GM21390 (cell line): ENCODE measurements at regions not wholly inside any gene's neighbourhood (a gene's known extent, or its start where the extent isn't known, plus 50 kb on each side); places are given as distances from the start of the nearest gene placed in this dataset.
"Not testable (repeated sequence)": the region's sequence is repeated elsewhere in the genome, so short reads cannot be mapped to it uniquely, and the experiment has no call there.

ENCODE experiments used
- ATAC-seq: cut with Tn5 transposase; IDR thresholded peaks from one replicate; pipeline ENCODE4 v1.9.1; 2021; ENCODE audit not compliant: unreplicated experiment

DNA sequence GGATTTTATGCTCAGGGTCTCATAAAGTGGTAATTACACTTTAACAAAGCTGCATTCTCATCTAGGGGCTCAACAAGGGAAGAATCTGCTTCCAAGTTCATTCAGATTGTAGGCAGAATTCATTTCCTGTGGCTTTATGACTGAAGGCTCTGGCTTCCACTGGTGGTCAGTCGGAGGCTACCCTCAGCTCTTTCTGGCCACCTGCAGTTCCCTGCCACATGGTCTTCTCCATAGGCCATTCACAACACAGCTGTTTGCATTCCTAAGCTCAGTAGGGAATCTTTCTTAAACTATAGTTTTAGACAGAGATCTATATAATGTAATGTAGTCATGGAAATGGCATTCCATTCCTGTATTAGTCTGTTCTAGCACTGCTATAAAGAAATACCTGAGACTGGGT, 973.0 kb upstream of the SLIT2 start:
- ATAC-seq = no peak

DNA sequence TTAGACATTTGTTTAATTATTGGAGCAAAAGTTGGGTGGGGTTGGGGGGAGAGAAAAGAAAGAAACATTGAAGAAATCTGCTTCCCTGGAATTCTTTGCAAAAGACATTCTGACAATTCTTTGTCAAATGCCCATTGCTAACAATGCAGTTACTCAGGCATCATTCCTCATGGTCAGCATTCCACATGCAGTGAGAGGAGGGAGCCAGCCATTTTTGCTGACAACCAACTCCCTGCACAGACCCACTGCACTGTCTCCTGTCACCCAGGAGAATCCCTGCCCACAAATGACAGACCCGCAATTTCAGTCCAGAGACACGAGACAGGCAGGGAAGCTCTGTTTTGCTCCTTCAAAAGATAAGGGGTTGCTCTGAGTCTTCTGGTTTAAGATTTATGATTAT, 985.1 kb upstream of the SLIT2 start:
- ATAC-seq = no peak

DNA sequence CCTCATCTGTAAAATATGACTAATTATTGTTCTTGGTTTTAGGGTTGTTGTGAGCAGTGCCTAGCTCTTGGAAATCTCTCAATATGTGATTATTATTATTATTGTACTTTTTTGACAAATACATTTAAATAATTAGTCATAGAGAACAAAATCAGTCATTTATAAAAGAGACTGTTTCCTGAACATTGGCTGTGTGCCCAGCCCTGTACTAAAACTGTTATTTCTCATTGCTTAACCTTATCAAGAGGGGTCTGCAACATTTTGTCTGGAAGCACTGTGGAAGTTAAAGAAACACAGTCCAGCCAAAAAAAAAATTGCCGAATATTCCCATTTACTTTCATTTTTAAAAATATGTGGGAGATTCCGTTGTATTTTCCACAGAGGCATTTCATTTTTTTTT, 989.2 kb upstream of the SLIT2 start:
- ATAC-seq = no peak

DNA sequence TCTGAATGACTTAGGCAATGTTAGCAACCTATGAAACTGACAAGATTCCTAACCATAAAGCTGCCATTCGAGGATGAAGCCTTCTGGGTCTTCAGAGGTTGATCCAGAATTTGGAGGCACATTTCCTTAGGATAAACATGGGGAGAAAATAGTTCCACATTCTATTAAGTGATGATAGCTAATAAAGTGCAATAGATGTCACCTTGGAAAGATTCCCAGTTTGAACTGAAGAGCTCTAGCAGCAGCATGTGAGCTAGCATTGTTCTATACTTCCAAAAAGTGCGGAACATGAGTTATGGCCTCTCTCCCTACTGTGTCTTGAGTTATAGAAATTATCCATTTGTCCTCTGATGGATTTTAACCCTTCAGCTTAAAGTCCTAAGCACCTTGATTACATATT, 991.4 kb upstream of the SLIT2 start:
- ATAC-seq = no peak

DNA sequence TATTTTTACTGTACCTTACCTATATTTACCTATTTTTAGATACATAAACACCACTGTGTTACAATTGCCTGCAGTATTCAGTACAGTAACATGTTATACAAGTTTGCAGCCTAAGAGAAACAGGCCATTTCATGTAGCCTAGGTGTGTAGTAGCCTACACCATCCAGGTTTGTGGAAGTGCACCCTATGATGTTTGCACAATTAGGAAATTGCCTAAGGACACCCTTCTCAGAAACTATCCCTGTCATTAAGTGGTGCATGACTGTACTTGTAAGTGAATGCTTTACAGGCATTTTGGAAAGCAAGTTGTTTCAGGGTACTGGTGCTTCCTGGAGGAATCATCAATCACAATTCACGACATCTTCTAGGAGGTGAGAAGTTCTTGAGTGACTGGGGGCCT, 991.8 kb upstream of the SLIT2 start:
- ATAC-seq = no peak

DNA sequence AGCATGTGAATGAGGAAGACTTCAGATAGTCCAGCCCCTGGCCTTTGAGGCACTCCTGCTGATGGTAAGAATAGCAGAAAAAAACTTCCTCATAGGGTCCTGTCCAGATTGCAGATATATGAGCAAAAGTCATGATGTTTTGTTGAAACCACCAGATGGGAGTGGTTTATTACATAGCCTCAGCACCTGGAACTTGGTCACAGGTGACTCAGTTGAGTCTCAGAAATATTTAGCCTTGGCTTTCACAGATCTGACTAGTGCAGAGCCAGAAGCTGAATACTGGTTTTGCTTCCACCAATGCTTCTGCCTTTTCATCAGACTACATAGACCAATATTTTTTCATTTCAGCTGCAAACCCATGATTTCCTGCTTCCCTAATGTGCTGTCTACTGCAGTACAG, 994.9 kb upstream of the SLIT2 start:
- no peak for ATAC-seq

DNA sequence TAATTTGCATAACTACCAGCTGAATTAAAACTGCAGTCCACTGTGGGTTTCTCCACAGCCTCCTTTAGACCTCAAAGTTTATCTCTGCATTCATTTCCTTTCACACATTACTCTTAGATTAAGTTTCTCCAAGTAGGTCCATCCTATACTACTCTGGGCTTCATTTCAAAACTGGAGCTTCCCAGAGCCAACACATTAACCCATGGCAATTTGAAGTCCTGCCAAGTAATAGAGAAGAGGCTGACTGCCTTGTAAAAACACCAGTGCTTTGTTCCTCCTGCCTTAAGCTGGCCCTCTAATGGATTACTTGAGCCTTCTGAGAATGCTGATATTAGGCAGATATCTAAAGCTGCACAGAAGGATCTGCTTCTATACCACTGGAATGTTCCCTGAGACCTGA, 997.2 kb upstream of the SLIT2 start:
- no peak for ATAC-seq

DNA sequence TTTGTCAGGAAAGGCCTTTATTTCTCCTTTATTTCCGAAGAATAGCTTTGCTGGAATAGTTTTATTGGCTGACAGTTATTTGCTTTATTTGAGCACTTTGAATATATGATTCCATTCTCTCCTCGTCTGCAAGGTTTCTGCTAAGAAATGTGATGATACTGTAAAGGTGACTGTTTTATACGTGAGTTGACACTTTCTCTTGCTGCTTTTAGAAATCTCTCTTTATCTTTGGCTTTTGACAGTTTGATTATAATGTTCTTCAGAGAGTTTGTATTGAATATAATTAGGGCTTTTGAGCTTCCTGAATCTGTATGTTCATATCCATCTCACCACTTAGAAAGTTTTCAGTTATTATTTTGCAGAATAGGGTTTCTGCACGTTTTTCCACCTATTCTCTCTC, 1003.7 kb upstream of the SLIT2 start:
- no peak for ATAC-seq

DNA sequence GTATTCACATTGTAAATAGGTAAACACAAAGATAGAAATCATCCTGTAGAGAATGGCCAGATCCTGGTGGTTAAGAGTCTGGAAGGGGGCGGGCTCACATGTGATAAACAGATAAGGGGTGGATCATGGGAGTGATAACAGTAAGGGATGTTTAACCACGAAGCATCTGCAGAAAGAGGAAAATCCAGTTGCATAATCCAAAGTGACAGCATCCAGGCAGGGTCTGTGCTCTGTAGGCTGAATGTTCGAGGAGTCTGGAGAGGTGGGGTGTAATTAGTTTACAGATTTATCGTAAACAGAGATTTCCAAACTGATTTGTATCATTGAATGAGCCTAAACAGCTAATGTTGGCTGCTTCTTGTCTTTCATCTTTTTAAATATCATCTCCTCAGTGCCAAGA, 1009.8 kb upstream of the SLIT2 start:
- no peak for ATAC-seq

DNA sequence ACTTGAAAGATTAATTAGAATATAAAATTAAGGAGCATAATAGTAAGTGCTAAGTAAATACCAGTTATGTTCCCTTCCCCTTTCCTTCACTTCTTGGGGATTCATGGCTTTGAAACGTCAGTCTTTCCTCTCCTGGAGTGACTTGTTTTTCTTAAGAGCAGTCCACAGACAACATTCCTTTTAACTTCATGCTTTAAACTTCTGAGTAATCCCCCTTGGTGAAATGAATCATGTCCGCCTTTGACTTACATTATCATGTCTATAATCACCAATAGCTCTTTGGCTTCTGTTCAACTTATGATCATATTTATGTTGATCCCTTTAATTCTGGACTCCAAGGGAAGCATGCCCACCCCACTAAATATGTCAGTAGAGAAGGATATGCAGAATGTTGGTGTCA, 1012.1 kb upstream of the SLIT2 start:
- no peak for ATAC-seq

DNA sequence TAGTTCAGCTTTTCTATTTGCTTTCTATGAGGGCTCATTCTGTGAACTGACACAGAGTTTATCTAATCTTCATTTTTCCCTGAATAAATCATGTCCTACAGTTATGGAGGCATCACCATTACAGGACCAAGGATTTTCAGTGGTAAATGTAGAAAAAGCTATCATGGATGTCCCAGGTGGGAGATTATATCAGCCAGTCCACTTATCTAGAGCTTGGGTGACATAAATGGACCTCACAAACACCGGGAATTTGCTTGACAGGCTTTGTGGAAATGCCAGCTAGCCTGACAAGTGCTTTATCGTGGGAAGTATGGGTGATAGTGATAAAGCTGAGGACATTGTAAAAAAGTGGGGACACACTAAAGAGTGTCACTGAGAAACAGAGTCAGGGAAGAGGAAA, 1015.2 kb upstream of the SLIT2 start:
- ATAC-seq = no peak

DNA sequence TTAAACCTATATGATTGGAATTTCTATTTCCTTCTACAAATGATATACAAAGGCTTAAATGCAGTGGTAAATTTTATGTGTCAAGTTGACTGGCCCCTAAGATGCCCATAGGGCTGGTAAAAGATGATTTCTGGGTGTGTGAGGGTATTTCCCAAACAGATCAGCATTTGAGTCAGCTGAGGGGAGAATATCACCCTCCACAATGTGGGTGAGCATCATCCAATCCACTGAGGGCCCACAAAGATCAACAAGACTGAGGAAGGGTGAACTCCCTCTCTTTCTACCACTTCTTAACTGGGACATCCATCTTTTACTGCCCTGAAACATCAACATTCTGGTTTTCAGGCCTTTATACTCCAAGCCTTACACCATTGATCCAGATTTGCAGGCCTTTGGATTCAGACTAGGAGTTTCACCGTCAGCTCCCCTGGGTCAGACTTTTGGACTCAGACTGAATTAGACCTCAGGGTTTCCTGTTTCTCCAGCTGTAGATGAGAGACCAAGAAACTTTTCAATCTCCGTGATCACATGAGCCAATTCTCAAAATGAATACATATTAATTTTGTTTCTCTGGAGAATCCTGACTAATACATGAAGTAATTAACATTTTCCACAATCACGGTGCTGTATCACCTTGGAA, 1020.7 kb upstream of the SLIT2 start:
- ATAC-seq = no peak

DNA sequence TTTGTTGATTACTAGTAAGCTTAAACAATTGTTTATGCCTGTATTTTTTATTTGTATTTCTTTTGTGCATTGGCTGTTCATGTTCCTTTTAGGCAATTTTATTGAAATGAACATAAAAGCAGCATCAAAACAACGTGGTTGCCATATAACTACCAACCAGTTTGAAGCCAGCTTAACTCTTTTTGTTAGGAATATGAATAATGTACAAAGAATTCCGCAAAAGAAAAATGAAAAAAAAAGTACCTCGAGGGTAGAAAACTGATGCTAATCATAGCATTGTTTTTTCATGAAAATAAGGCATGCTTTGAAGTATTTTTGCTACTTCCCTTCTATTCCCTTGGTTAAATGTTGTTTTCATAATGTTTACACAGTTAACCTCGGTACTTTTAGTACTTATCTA, 1024.0 kb upstream of the SLIT2 start:
- ATAC-seq = no peak

DNA sequence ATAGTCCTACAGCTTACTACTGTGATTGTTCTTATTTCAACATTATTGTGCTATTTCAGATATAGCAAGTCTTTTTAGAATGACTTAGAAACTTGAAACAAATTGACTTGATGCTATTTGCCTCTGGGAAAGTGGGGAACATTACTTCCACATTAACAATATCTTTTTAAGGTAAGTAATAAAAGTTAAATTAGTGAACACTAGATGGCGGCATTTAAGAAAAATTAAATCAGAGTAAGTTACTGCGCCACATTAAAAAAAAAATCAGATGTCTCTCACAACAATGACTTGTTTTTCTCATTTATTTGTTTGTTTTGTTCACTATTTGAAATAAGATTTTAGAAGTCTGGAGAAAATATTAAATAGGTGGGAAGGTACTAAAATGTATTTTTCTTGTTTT, 1026.9 kb upstream of the SLIT2 start:
- no peak for ATAC-seq

DNA sequence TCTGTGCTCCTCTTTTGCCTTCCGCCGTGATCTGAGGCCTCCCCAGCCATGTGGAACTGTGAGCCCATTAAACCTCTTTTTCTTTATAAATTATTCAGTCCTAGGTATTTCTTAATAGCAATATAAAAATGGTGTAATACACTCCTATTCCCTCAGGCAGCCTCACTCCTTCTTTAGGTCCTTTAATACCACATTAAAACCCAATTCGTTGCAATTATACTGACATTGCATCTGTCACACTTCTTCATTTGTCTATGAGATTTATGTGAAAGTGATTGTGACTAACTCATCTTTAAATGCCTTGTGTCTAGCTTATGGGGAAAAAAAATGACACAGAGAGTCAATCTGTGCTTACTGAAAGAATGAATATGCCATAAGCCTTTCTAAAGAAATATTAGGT, 1035.2 kb upstream of the SLIT2 start:
- no peak for ATAC-seq

DNA sequence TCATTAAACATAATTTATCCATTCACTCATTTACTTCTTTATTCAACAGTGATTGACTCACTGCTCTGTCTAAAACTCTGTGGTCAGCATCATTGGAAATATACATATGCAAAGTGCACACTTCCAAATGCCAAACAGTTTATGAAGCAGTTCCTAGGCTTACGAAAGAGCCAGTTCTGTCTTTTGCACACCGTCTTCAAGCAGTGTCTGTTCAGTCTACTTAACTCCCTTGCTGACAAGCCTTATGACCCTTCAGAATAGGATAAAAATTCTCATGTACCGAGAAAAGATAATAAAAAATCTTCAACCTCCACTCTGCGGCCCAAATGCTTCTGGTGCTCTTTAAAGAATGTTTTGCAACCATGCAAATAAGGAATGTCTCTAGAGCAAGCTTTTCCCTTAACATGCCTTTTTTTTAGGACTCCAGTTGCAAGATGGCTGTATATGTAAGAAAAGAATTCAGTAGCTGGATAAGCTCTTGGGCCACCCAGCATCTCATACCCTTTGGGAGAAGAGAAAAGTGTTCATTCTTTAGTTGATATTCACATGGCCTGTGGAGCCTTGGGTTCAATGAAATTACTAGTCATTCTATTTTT, 1037.0 kb upstream of the SLIT2 start:
- ATAC-seq = no peak

DNA sequence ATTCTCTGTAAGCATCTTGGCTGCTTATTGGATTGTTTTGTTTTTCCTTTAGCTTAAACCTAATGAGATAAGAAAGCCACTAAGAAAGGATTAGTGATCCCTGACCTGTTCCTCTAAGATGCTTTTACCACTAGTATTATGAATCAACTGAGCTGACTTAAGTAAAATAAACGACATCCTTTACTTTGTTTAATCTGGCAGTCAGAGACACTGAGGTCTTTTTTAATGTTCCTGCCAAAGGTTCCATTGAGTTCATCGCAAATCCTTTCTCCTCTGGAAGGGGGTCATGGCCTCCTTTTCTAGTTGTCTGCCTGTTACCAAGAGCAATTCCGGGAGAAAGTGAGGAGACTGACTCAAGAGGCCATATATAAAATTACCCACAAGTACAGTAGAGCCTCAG, 1038.3 kb upstream of the SLIT2 start:
- no peak for ATAC-seq

DNA sequence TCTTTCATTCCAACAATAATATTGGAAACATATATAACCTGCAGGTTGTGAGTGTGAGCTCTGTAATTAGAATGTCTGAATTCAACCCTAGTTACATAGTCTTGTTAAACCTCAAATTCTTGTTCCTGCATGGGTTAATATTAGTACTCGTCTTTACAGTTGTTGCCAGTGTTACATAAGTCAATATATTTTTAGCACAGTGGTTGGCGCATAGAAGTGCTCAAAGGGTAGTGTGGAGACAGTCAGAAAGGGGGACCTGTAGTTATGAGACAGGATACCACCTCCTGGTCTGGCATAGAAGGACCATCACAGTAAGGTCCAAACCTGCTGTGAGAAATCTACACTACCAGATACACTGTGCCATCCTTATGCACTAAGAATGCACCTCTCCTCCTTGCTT, 1045.9 kb upstream of the SLIT2 start:
- ATAC-seq = no peak

DNA sequence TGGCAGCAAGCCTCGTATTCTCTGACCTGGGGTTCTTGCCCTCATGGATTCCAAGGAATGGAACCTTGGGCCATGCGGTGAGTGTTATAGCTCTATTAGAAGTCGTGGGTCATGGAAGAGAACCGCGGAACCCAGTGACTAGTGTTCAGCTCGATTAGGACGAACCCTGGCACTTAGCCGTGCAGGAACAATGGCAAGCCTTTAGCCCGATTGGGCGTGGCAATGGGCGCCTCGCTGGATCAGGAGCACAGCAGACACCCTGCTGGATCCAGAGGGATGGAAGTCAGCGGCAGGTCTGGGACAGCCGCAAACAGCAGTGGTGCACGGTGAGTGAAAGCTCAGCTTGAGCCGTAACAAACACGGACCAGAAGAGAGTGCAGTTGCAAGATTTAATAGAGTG, 1053.9 kb upstream of the SLIT2 start:
- not testable (repeated sequence) for ATAC-seq

DNA sequence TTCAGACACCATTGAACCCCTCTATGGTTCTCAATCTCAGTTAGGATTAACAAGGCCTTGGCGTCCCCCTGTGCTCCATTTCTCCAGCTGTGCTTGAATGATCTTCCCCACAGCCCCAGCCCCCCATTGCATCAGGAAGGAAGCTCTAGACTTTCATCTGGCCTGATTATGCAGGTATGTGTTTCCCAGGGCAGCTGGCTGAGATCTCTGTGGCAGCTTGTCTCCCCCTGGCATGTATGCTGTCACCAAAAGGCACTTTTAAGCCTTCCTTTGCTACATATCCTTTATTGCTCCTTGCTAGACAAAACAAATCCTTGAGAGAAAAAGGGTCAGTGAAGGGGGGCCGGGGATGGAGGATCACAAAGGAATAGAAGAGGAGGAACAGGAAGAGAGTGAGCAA, 1056.0 kb upstream of the SLIT2 start:
- no peak for ATAC-seq

DNA sequence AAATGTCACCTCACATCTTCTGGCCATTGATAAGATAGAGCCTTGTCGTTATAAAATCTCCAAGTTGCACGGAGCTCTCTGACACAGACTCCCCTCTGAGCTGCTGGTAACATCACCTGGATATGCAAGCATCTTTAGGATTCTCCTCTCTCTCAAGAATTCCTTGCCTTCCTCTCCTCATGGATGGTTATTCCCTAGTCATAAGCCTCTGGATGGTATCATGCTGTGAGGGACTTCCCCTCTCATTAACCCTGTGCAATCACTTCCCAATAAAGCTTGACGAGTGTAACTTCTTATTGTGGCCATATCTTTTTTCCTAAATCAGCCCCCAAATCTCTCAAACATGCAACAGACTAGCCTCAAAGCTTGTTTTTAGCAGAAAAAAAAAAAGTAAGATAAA, 1057.0 kb upstream of the SLIT2 start:
- no peak for ATAC-seq

DNA sequence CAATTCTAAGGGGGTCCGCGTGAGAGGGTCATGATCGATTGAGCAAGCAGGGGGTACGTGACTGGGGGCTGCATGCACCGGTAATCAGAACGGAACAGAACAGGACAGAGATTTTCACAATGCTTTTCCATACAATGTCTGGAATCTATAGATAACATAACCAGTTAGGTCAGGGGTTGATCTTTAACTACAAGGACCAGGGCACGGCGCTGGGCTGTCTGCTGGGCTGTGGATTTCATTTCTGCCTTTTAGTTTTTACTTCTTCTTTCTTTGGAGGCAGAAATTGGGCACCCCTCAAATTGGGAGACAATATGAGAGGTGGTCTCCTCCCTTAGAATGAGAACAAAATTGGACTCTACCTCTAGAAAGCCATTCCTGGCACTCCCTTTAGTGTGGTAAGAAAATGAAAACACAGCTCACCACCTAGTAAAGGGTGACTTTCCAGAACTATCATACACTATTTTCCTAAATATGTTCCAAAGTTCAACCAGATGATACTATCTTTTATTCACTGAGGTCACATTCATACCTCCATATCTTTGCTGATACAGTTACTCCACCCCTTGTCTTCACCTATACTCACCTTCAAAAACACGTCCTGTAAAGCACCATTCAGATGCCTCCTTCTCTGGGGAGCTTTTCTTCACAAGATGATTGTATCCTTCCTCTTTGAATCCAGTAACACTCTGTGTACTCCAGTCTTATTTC, 1058.3 kb upstream of the SLIT2 start:
- ATAC-seq = no peak
